ENCODE measurements at regions not wholly inside any gene's neighbourhood (a gene's known extent, or its start where the extent isn't known, plus 50 kb on each side); places are given as distances from the start of the nearest gene placed in this dataset.

GRCh38 chr3:159760046-159760445 is 228.6 kb upstream of the IL12A start:
- H3K27me3 Mint-ChIP-seq (ENCODE audit: unreplicated experiment): no peaks in the 10 kb centered on the region
- DNase-seq (ENCODE audit: extremely low spot score, unreplicated experiment): no peak
- H3K36me3 Mint-ChIP-seq (ENCODE audit: unreplicated experiment): no peaks in the 10 kb centered on the region
- H3K9me3 Mint-ChIP-seq (ENCODE audit: unreplicated experiment): no peaks in the 10 kb centered on the region
- no peak overlapping the region for H3K4me3 Mint-ChIP-seq (ENCODE audit: unreplicated experiment)
- peaks cover 27% of the 10 kb centered on the region for H3K4me1 Mint-ChIP-seq (ENCODE audit: unreplicated experiment)
- H3K27ac Mint-ChIP-seq (ENCODE audit: unreplicated experiment): no peak overlapping the region
- TF ChIP-seq, protein P1, sequence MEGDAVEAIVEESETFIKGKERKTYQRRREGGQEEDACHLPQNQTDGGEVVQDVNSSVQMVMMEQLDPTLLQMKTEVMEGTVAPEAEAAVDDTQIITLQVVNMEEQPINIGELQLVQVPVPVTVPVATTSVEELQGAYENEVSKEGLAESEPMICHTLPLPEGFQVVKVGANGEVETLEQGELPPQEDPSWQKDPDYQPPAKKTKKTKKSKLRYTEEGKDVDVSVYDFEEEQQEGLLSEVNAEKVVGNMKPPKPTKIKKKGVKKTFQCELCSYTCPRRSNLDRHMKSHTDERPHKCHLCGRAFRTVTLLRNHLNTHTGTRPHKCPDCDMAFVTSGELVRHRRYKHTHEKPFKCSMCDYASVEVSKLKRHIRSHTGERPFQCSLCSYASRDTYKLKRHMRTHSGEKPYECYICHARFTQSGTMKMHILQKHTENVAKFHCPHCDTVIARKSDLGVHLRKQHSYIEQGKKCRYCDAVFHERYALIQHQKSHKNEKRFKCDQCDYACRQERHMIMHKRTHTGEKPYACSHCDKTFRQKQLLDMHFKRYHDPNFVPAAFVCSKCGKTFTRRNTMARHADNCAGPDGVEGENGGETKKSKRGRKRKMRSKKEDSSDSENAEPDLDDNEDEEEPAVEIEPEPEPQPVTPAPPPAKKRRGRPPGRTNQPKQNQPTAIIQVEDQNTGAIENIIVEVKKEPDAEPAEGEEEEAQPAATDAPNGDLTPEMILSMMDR (IDR thresholded peaks at IDR 0.05): no peak

- H3K4me1 Mint-ChIP-seq (ENCODE audit: unreplicated experiment): peaks cover 39% of the 10 kb centered on the region
- no peaks in the 10 kb centered on the region for H3K9me3 Mint-ChIP-seq (ENCODE audit: unreplicated experiment)
- TF ChIP-seq, protein P1 (IDR thresholded peaks at IDR 0.05): no peak
- H3K27me3 Mint-ChIP-seq (ENCODE audit: unreplicated experiment): no peaks in the 10 kb centered on the region
- no peak overlapping the region for H3K4me3 Mint-ChIP-seq (ENCODE audit: unreplicated experiment)
- H3K36me3 Mint-ChIP-seq (ENCODE audit: unreplicated experiment): no peaks in the 10 kb centered on the region
- no peak for DNase-seq (ENCODE audit: extremely low spot score, unreplicated experiment)
- H3K27ac Mint-ChIP-seq (ENCODE audit: unreplicated experiment): peak overlapping the region; percentile 94
Measured at GRCh38 chr3:159761369-159761768, 227.3 kb upstream of the IL12A start.

DNA sequence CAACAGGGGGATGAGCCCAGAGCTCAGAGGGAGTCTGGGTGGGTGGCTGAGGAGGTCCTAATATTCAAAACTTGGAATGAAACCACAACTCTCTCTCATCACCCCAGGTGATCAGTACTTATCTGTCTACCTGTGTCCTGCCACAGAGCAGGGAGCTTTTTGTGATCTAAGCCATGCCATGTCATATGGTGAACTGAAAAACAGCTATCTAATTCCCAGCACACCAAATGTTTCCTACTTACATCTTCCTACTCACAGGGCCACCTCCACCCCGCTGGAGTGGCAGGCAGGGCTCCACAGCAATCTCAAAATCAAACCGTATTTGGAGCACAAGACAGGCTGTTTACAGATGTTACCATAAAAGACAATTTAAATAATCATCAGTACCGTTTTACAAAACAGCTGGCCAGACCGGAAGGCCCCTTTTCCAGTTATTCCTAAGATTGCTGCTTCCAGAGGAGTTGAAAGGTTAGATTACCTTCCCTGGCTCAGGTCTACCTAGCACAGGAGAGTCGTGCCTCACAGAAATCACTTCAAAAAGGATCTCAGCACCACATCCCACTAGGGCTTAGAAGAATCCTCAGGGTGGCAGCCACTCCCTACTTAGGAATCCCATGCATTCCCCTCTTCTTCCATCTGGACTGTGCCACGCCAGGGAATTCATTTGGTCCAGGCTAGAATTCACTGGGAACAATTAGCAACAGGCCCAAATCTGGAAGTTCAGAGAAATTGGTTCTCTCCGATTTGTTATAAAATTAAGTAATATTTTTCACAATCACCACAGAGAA is 226.6 kb upstream of the IL12A start:
- TF ChIP-seq, protein P1 (IDR thresholded peaks at IDR 0.05): no peak
- Mint-ChIP-seq H3K27ac (ENCODE audit: unreplicated experiment) (peak overlapping the region; percentile 94), H3K27me3 (ENCODE audit: unreplicated experiment) (no peaks in the 10 kb centered on the region), H3K9me3 (ENCODE audit: unreplicated experiment) (no peaks in the 10 kb centered on the region), H3K4me3 (ENCODE audit: unreplicated experiment) (peak overlapping the region; percentile 78), H3K36me3 (ENCODE audit: unreplicated experiment) (no peaks in the 10 kb centered on the region), H3K4me1 (ENCODE audit: unreplicated experiment) (peaks cover 46% of the 10 kb centered on the region)
- no peak for DNase-seq (ENCODE audit: extremely low spot score, unreplicated experiment)

- peak overlapping the region; percentile 94 for H3K27ac Mint-ChIP-seq (ENCODE audit: unreplicated experiment)
- peak overlapping the region; percentile 78 for H3K4me3 Mint-ChIP-seq (ENCODE audit: unreplicated experiment)
- H3K9me3 Mint-ChIP-seq (ENCODE audit: unreplicated experiment): no peaks in the 10 kb centered on the region
- H3K27me3 Mint-ChIP-seq (ENCODE audit: unreplicated experiment): no peaks in the 10 kb centered on the region
- no peaks in the 10 kb centered on the region for H3K36me3 Mint-ChIP-seq (ENCODE audit: unreplicated experiment)
- peaks cover 51% of the 10 kb centered on the region for H3K4me1 Mint-ChIP-seq (ENCODE audit: unreplicated experiment)
- peak; percentile 86 for DNase-seq (ENCODE audit: extremely low spot score, unreplicated experiment)
- TF ChIP-seq, protein P1 (IDR thresholded peaks at IDR 0.05): no peak
Measured at GRCh38 chr3:159763011-159763601, 225.5 kb upstream of the IL12A start.
